HEK293 (cell line): ENCODE measurements at regions not wholly inside any gene's neighbourhood (a gene's known extent, or its start where the extent isn't known, plus 50 kb on each side); places are given as distances from the start of the nearest gene placed in this dataset.

Source experiments
- ELK4 ChIP-seq: IDR thresholded peaks from 2 replicates; pipeline ENCODE4 v1.6.1; 2011; ENCODE audit warnings: mild to moderate bottlenecking, low read depth, low read length, borderline replicate concordance
- KLF1 ChIP-seq: fragments of 450-650 bp; formaldehyde crosslinking; IDR thresholded peaks from 2 replicates; pipeline ENCODE4 v1.5.1; 2016; ENCODE audit warnings: missing biosample characterization, missing genetic modification characterization
- PBX3 ChIP-seq: sonication (generic); formaldehyde crosslinking; IDR thresholded peaks from 2 replicates; pipeline ENCODE4 v1.8.1; 2022; ENCODE audit warnings: mild to moderate bottlenecking, moderate library complexity, missing genetic modification reagents
- YY1 ChIP-seq: fragments of 450-650 bp; formaldehyde crosslinking; IDR thresholded peaks from 2 replicates; pipeline ENCODE4 v1.5.1; 2018; ENCODE audit warnings: missing biosample characterization, missing genetic modification characterization
- ZEB2 ChIP-seq: fragments of 450-650 bp; formaldehyde crosslinking; IDR thresholded peaks from 2 replicates; pipeline ENCODE4 v1.5.1; 2016; ENCODE audit warnings: missing biosample characterization, missing genetic modification characterization
- ZFHX2 ChIP-seq: fragments of 450-650 bp; formaldehyde crosslinking; conservative IDR thresholded peaks from 2 replicates; pipeline ENCODE4 v1.5.1; 2016; ENCODE audit warnings: missing biosample characterization, missing genetic modification characterization
- ZFP37 ChIP-seq: fragments of 450-650 bp; formaldehyde crosslinking; IDR thresholded peaks from 2 replicates; pipeline ENCODE4 v1.5.1; 2016; ENCODE audit warnings: missing biosample characterization, missing genetic modification characterization
- ZNF138 ChIP-seq: fragments of 450-650 bp; formaldehyde crosslinking; IDR thresholded peaks from 2 replicates; pipeline ENCODE4 v1.5.1; 2016; ENCODE audit warnings: missing biosample characterization, missing genetic modification characterization, borderline replicate concordance
- ZNF302 ChIP-seq: fragments of 450-650 bp; formaldehyde crosslinking; IDR thresholded peaks from 2 replicates; pipeline ENCODE4 v1.5.1; 2016; ENCODE audit warnings: missing biosample characterization, missing genetic modification characterization, low read depth
- ZNF423 ChIP-seq: fragments of 450-650 bp; formaldehyde crosslinking; IDR thresholded peaks from 2 replicates; pipeline ENCODE4 v1.5.1; 2016; ENCODE audit warnings: missing biosample characterization, missing genetic modification characterization
- TF ChIP-seq, protein P1 (sequence below): fragments of 450-650 bp; formaldehyde crosslinking; IDR thresholded peaks from 2 replicates; pipeline ENCODE4 v1.5.1; 2016; ENCODE audit warnings: missing biosample characterization, missing genetic modification characterization
- TF ChIP-seq, protein P2 (sequence below): fragments of 450-650 bp; formaldehyde crosslinking; IDR thresholded peaks from 2 replicates; pipeline ENCODE4 v1.5.1; 2016; ENCODE audit warnings: missing biosample characterization, missing genetic modification characterization

GRCh38 chr2:103435010-103435409 lies 673.2 kb downstream of the TMEM182 start:
- TF ChIP-seq ZFHX2 (tag by site-specific recombination) (no peak), ZFP37 (no peak), ZNF138 (tag by site-specific recombination) (no peak), YY1 (no peak), ZNF302 (tag by site-specific recombination) (no peak), KLF1 (tag by site-specific recombination) (no peak), ELK4 (no peak), ZNF423 (tag by site-specific recombination) (no peak), PBX3 (no peak), ZEB2 (tag by site-specific recombination) (no peak)
- TF ChIP-seq, protein P1, sequence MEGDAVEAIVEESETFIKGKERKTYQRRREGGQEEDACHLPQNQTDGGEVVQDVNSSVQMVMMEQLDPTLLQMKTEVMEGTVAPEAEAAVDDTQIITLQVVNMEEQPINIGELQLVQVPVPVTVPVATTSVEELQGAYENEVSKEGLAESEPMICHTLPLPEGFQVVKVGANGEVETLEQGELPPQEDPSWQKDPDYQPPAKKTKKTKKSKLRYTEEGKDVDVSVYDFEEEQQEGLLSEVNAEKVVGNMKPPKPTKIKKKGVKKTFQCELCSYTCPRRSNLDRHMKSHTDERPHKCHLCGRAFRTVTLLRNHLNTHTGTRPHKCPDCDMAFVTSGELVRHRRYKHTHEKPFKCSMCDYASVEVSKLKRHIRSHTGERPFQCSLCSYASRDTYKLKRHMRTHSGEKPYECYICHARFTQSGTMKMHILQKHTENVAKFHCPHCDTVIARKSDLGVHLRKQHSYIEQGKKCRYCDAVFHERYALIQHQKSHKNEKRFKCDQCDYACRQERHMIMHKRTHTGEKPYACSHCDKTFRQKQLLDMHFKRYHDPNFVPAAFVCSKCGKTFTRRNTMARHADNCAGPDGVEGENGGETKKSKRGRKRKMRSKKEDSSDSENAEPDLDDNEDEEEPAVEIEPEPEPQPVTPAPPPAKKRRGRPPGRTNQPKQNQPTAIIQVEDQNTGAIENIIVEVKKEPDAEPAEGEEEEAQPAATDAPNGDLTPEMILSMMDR (tag by site-specific recombination) = no peak
- TF ChIP-seq, protein P2, sequence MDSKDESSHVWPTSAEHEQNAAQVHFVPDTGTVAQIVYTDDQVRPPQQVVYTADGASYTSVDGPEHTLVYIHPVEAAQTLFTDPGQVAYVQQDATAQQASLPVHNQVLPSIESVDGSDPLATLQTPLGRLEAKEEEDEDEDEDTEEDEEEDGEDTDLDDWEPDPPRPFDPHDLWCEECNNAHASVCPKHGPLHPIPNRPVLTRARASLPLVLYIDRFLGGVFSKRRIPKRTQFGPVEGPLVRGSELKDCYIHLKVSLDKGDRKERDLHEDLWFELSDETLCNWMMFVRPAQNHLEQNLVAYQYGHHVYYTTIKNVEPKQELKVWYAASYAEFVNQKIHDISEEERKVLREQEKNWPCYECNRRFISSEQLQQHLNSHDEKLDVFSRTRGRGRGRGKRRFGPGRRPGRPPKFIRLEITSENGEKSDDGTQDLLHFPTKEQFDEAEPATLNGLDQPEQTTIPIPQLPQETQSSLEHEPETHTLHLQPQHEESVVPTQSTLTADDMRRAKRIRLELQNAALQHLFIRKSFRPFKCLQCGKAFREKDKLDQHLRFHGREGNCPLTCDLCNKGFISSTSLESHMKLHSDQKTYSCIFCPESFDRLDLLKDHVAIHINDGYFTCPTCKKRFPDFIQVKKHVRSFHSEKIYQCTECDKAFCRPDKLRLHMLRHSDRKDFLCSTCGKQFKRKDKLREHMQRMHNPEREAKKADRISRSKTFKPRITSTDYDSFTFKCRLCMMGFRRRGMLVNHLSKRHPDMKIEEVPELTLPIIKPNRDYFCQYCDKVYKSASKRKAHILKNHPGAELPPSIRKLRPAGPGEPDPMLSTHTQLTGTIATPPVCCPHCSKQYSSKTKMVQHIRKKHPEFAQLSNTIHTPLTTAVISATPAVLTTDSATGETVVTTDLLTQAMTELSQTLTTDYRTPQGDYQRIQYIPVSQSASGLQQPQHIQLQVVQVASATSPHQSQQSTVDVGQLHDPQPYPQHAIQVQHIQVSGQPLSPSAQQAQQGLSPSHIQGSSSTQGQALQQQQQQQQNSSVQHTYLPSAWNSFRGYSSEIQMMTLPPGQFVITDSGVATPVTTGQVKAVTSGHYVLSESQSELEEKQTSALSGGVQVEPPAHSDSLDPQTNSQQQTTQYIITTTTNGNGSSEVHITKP (tag by site-specific recombination) = no peak
